Upper lobe of right lung (tissue), 1 donor: ENCODE measurements at regions not wholly inside any gene's neighbourhood (a gene's known extent, or its start where the extent isn't known, plus 50 kb on each side); places are given as distances from the start of the nearest gene placed in this dataset.

ENCODE experiments used
- ATAC-seq: fragments of 200-7000 bp; cut with Tn5 transposase; one replicate; pipeline ENCODE4 v1.9.1; 2020; ENCODE audit warnings: mild to moderate bottlenecking, moderate library complexity
- DNase-seq: peaks from one replicate; pipeline ENCODE4 v3.0.0-alpha.2; 2020
- H3K27ac ChIP-seq: fragments of 200-600 bp; one replicate; pipeline ENCODE4 v1.8.0; 2022
- H3K27me3 ChIP-seq: fragments of 200-600 bp; one replicate; pipeline ENCODE4 v1.8.0; 2022; ENCODE audit warnings: mild to moderate bottlenecking
- H3K36me3 ChIP-seq: fragments of 200-600 bp; one replicate; pipeline ENCODE4 v1.8.0; 2022
- H3K4me1 ChIP-seq: fragments of 200-600 bp; one replicate; pipeline ENCODE4 v1.8.0; 2022
- H3K4me3 ChIP-seq: fragments of 200-600 bp; one replicate; pipeline ENCODE4 v1.8.0; 2022; ENCODE audit warnings: mild to moderate bottlenecking
- H3K9me3 ChIP-seq: fragments of 200-600 bp; one replicate; pipeline ENCODE4 v1.8.0; 2022
- intact Hi-C: fragments of 100-400 bp; cut with DNase I; formaldehyde crosslinking; loops from one replicate; pipeline ENCODE4 v1.11.0; 2022
- TF ChIP-seq, protein P1 (sequence below): fragments of 200-600 bp; IDR thresholded peaks from one replicate; pipeline ENCODE4 v1.8.0; 2022; ENCODE audit warnings: antibody characterized with exemption
- donor health status: DM: no; HTN: yes; CAD: no; lungs with severe emphysema.

DNA sequence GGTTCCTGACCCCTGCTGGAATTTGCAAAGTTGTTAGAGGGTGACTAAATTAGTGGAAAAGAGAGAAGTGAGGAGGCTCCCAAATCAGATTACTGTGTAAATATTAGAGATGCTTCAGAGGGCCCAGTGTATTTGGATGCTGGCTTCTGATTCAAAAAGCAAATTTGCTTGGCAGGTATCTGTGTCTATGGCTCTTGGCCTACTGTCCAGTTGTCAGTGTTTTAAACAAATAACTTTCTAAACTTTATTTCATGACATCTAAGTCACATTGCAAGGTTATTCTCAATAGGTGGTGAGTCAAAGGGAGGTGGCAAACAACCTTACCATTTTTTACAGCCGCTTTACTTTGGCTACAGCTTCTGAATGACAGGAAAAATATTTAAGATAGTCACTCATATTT lies 720.1 kb downstream of the KCNA4 start:
- H3K4me1 ChIP-seq, result no peaks in the 10 kb centered on the region
- ATAC-seq, result no peak
- intact Hi-C loops, result no loop called here

DNA sequence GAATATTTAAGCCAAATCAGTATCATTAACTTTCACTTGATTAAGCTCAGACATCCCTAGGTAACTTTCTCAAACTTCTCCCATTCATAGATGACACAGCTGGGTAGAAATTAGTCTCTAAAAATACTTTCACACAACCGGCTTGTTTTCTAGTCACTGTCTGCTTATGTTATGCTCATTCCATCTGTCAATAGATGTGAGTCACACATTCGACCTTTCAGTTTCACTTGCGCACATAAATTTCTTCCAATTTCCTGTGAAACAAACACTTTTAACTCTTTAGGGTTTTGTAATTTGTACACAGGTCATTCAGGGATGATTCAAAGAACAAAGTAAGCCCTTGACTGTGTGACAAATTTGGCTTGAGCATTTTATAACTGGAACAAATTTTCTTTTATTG lies 723.0 kb downstream of the KCNA4 start:
- intact Hi-C loops, result no loop called here
- ATAC-seq (no peak), DNase-seq (no peak)
- H3K27ac ChIP-seq, result no peak overlapping the region
- no peaks in the 10 kb centered on the region for H3K4me1 ChIP-seq
- no peaks in the 10 kb centered on the region for H3K9me3 ChIP-seq
- no peaks in the 10 kb centered on the region for H3K36me3 ChIP-seq
- TF ChIP-seq, protein P1, sequence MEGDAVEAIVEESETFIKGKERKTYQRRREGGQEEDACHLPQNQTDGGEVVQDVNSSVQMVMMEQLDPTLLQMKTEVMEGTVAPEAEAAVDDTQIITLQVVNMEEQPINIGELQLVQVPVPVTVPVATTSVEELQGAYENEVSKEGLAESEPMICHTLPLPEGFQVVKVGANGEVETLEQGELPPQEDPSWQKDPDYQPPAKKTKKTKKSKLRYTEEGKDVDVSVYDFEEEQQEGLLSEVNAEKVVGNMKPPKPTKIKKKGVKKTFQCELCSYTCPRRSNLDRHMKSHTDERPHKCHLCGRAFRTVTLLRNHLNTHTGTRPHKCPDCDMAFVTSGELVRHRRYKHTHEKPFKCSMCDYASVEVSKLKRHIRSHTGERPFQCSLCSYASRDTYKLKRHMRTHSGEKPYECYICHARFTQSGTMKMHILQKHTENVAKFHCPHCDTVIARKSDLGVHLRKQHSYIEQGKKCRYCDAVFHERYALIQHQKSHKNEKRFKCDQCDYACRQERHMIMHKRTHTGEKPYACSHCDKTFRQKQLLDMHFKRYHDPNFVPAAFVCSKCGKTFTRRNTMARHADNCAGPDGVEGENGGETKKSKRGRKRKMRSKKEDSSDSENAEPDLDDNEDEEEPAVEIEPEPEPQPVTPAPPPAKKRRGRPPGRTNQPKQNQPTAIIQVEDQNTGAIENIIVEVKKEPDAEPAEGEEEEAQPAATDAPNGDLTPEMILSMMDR, result no peak
- no peaks in the 10 kb centered on the region for H3K27me3 ChIP-seq
- no peak overlapping the region for H3K4me3 ChIP-seq

More for the DNA sequence above, 720.1 kb downstream of the KCNA4 start:
- H3K27ac ChIP-seq, result no peak overlapping the region
- H3K27me3 ChIP-seq, result no peaks in the 10 kb centered on the region
- TF ChIP-seq, protein P1, result no peak
- no peaks in the 10 kb centered on the region for H3K36me3 ChIP-seq
- no peak for DNase-seq
- H3K9me3 ChIP-seq, result no peaks in the 10 kb centered on the region
- no peak overlapping the region for H3K4me3 ChIP-seq

DNA sequence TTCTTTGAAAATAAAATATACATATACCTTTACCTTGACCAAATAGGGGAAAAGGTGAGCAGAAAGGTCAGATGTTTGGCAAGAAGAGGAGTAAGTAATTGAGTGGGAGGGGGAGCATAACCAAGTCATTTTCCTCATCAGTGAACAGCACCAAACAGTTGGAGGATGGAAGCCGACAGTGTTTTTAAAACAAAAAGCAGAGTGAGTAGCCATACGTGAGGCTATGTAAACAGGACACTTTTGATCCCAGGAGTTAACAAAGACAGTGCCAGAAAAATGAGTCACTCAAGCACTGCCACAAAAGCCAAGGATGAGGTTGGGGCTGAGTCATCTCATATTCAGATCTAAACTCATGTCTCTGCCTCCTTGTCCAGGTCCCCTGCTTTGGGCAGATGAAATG lies 734.7 kb downstream of the KCNA4 start:
- H3K9me3 ChIP-seq, result no peaks in the 10 kb centered on the region
- H3K4me1 ChIP-seq, result no peaks in the 10 kb centered on the region
- H3K4me3 ChIP-seq, result no peak overlapping the region
- intact Hi-C loops, result no loop called here
- DNase-seq, result no peak
- H3K27ac ChIP-seq, result no peak overlapping the region
- ATAC-seq, result no peak
- no peaks in the 10 kb centered on the region for H3K27me3 ChIP-seq
- H3K36me3 ChIP-seq, result no peaks in the 10 kb centered on the region
- TF ChIP-seq, protein P1, result no peak

DNA sequence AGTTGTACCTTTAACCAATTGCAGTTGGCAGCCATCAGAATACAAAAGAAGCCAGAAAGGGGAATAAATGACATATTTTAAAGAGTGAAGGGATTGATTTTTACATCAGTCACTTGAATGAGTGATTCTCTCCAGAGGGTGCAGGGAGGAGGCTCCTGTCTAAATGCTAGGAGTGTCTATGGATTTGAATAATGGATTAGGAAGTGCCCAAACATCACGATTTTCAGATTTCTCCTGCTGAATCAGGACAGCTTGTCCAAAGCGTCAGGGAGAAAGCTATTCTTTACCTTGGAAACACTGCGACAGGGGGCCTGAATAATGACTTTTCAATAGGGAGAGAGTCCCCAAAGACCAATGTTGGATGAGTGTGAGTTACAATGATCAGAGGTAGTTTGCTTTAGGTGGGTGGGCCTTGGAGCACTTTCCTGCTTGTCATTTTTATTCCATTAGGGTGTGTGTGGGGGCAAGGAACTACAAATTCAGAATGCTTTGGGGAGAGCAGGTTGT lies 735.5 kb downstream of the KCNA4 start:
- no peaks in the 10 kb centered on the region for H3K36me3 ChIP-seq
- intact Hi-C loops, result no loop called here
- DNase-seq (no peak), ATAC-seq (no peak)
- H3K4me3 ChIP-seq, result no peak overlapping the region
- TF ChIP-seq, protein P1, result no peak
- H3K9me3 ChIP-seq, result no peaks in the 10 kb centered on the region
- no peaks in the 10 kb centered on the region for H3K27me3 ChIP-seq
- no peak overlapping the region for H3K27ac ChIP-seq
- no peaks in the 10 kb centered on the region for H3K4me1 ChIP-seq

DNA sequence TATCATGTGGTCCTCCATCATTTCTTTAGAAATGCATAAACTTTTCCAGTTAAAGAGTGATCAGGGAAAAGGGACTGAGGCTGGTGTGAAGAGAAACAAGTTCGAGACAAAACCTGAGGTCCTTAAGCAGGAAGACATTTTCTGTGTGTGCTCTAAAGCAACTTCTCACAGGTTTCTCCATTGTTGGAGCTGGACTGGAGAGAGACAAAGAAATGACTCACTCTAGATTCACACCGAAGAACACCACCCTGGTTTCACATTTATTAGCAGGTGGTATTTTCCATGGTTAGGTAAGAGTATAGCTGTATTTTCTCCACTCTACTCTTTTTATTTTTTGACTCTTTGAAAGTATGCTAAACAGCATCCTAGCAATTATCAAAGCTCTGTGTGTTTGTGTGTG lies 736.4 kb downstream of the KCNA4 start:
- TF ChIP-seq, protein P1, result no peak
- H3K27ac ChIP-seq, result no peak overlapping the region
- H3K9me3 ChIP-seq, result no peaks in the 10 kb centered on the region
- no peaks in the 10 kb centered on the region for H3K36me3 ChIP-seq
- intact Hi-C loops, result no loop called here
- no peak overlapping the region for H3K4me3 ChIP-seq
- no peaks in the 10 kb centered on the region for H3K27me3 ChIP-seq
- DNase-seq (no peak), ATAC-seq (no peak)
- H3K4me1 ChIP-seq, result no peaks in the 10 kb centered on the region

DNA sequence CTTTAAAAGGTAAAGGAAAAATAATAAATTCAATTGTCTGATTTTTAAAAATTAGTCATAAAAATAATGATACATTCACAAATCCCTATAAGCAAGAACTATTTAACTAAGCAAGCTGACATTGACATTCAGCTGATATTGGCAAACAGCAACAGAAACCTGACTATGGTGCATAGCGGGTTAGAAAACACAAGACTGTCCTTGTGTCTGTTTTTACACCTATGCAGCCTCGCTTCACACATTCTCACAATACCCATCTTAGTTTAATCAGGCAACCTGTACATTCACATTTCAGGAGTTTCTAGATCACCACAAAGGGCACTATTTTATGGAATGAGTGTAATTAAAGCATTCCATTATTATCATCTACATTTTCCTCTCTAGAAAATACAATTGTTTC lies 737.1 kb downstream of the KCNA4 start:
- ATAC-seq, result no peak
- TF ChIP-seq, protein P1, result no peak
- intact Hi-C loops, result no loop called here

More for the DNA sequence above, 737.1 kb downstream of the KCNA4 start:
- no peak for DNase-seq
- Histone ChIP-seq H3K36me3 (no peaks in the 10 kb centered on the region), H3K4me1 (no peaks in the 10 kb centered on the region), H3K9me3 (no peaks in the 10 kb centered on the region), H3K4me3 (no peak overlapping the region), H3K27ac (no peak overlapping the region), H3K27me3 (no peaks in the 10 kb centered on the region)
